K562 (cell line): ENCODE measurements at regions not wholly inside any gene's neighbourhood (a gene's known extent, or its start where the extent isn't known, plus 50 kb on each side); places are given as distances from the start of the nearest gene placed in this dataset.

Experiments used
- ATAC-seq: fragments of 200-7000 bp; cut with Tn5 transposase; 3 replicates; pipeline ENCODE4 v1.9.1; 2020; ENCODE audit warnings: moderate library complexity
- BruUV-seq: library from RNA; stranded (reverse); fragments of 400-500 nt; replicated peaks from 2 replicates; lab custom pipeline; 2021; lab: Mats Ljungman, UMichigan
- CTCF ChIA-PET: fragments of 300-600 bp; formaldehyde crosslinking; extraction: SDS; loops from one replicate; lab custom pipeline; 2021; ENCODE audit warnings: low intra/inter-chr PET ratio; lab: Yijun Ruan, JAX
- POLR2A ChIA-PET: fragments of 300-600, 350-650 bp; sonication (Branson Sonifier 250); formaldehyde crosslinking; extraction: SDS; loops from one replicate; lab custom pipeline; 2021; ENCODE audit warnings: antibody characterized with exemption, inconsistent platforms; lab: Yijun Ruan, JAX
- DNase-seq, 4 experiments: peaks; one replicate each; pipeline versions ENCODE4 v3.0.0 to v3.0.0-alpha.2; 2011 to 2018; ENCODE audit warnings: low spot score in 3 of 4, mixed read lengths in 3 of 4; ENCODE audit errors: extremely low read depth in 1 of 4
- FAIRE-seq: peaks from 2 replicates; lab custom pipeline; 2011; peaks lifted over from hg19 to GRCh38; lab: Jason Lieb, UNC
- H2AFZ ChIP-seq: 2 replicates; pipeline ENCODE4 v1.6.0; 2011; ENCODE audit warnings: low read depth, low read length, control low read depth, inconsistent platforms
- H3K27ac ChIP-seq: fragments of 200-600 bp; 3 replicates; pipeline ENCODE4 v1.8.0; 2011; ENCODE audit warnings: low read depth, mild to moderate bottlenecking, control low read depth, inconsistent platforms, low read length, moderate library complexity, mixed read lengths; ENCODE audit errors: extremely low read depth
- H3K27me3 ChIP-seq, 2 experiments: fragments of 300-600 bp in 1 of 2; 2 replicates in 1 of 2; 3 replicates in 1 of 2; pipeline versions ENCODE4 v1.6.0 to v1.8.0; 2011; ENCODE audit warnings: inconsistent platforms in 2 of 2, low read length in 2 of 2, mild to moderate bottlenecking in 1 of 2, mixed read lengths in 1 of 2, moderate library complexity in 1 of 2; ENCODE audit not compliant: control insufficient read depth in 2 of 2, insufficient read depth in 2 of 2
- H3K36me3 ChIP-seq: fragments of 300-600 bp; 3 replicates; pipeline ENCODE4 v1.8.0; 2011; ENCODE audit warnings: mild to moderate bottlenecking, low read length, inconsistent platforms; ENCODE audit not compliant: control insufficient read depth, insufficient read depth
- H3K4me1 ChIP-seq, 2 experiments: fragments of 200-600 bp in 1 of 2; replicated peaks in 1 of 2; 2 replicates in 1 of 2; 3 replicates in 1 of 2; pipeline versions ENCODE4 v1.5.1 to v1.8.0; 2011; ENCODE audit warnings: inconsistent platforms in 2 of 2, low read length in 2 of 2, mild to moderate bottlenecking in 1 of 2, mixed read lengths in 1 of 2, moderate library complexity in 1 of 2; ENCODE audit not compliant: control insufficient read depth in 2 of 2, insufficient read depth in 2 of 2
- H3K4me2 ChIP-seq: 2 replicates; pipeline ENCODE4 v1.6.1; 2011; ENCODE audit warnings: low read length, control low read depth, inconsistent platforms, mixed read lengths; ENCODE audit not compliant: insufficient read depth
- H3K4me3 ChIP-seq: fragments of 200-600 bp; sonication (generic), shearing (Covaris generic); 2 replicates; pipeline ENCODE4 v1.5.1; 2016; ENCODE audit warnings: control low read depth, inconsistent platforms
- H3K79me2 ChIP-seq: fragments of 200-600 bp; 3 replicates; pipeline ENCODE4 v1.8.0; 2011; ENCODE audit warnings: low read length, inconsistent platforms; ENCODE audit not compliant: control insufficient read depth, insufficient read depth
- H3K9ac ChIP-seq, 2 experiments: 2 replicates each; pipeline versions ENCODE4 v1.6.0 to v1.6.1; 2011; ENCODE audit warnings: low read depth in 2 of 2, low read length in 2 of 2, control low read depth in 1 of 2, inconsistent platforms in 1 of 2, mild to moderate bottlenecking in 1 of 2, mixed read lengths in 1 of 2; ENCODE audit not compliant: insufficient read depth in 1 of 2
- H3K9me1 ChIP-seq: one replicate; pipeline ENCODE4 v1.6.0; 2011; ENCODE audit warnings: inconsistent platforms, mild to moderate bottlenecking, low read length, moderate library complexity; ENCODE audit not compliant: control insufficient read depth, insufficient read depth
- H3K9me3 ChIP-seq: replicated peaks from 2 replicates; pipeline ENCODE4 v1.5.1; 2011; ENCODE audit warnings: low read depth, low read length, inconsistent platforms; ENCODE audit not compliant: control insufficient read depth, insufficient read depth
- H4K20me1 ChIP-seq: replicated peaks from 2 replicates; pipeline ENCODE4 v1.6.1; 2011; ENCODE audit warnings: low read length, inconsistent platforms, mixed read lengths; ENCODE audit not compliant: control insufficient read depth, insufficient read depth
- CCNT2 ChIP-seq: IDR thresholded peaks from 2 replicates; pipeline ENCODE4 v1.6.1; 2011; ENCODE audit warnings: borderline replicate concordance, low read depth, mild to moderate bottlenecking, moderate library complexity, mixed read lengths, low read length; ENCODE audit not compliant: insufficient read length; ENCODE audit errors: extremely low read depth
- DDX20 ChIP-seq: fragments of 450-650 bp; IDR thresholded peaks from 2 replicates; pipeline ENCODE4 v1.6.1; 2016; ENCODE audit warnings: missing genetic modification characterization, low read depth, mild to moderate bottlenecking, missing compliant biosample characterization, moderate library complexity
- ETV6 ChIP-seq, 3 experiments: fragments of 150-350 bp in 1 of 3; sonication (generic) in 1 of 3; formaldehyde crosslinking in 1 of 3; IDR thresholded peaks; 2 replicates each; pipeline versions ENCODE4 v1.6.1 to v1.8.0; 2014 to 2022; ENCODE audit warnings: borderline replicate concordance in 2 of 3, low read depth in 2 of 3, antibody characterized with exemption in 1 of 3, low read length in 1 of 3, mild to moderate bottlenecking in 1 of 3, missing genetic modification reagents in 1 of 3
- FOXJ2 ChIP-seq: fragments of 200-800 bp; sonication (Bioruptor generic); IDR thresholded peaks from 2 replicates; pipeline ENCODE4 v1.6.1; 2016; ENCODE audit warnings: missing genetic modification characterization, missing compliant biosample characterization
- GTF2B ChIP-seq: IDR thresholded peaks from 2 replicates; pipeline ENCODE4 v1.6.1; 2011; ENCODE audit not compliant: insufficient read length; ENCODE audit errors: extremely low read depth
- HDAC6 ChIP-seq: IDR thresholded peaks from 2 replicates; pipeline ENCODE4 v1.6.1; 2012; ENCODE audit warnings: low read depth, mild to moderate bottlenecking, control low read depth, inconsistent platforms, low read length, moderate library complexity
- MTA1 ChIP-seq: fragments of 450-650 bp; IDR thresholded peaks from 2 replicates; pipeline ENCODE4 v1.6.1; 2017; ENCODE audit warnings: borderline replicate concordance
- MTA2 ChIP-seq: fragments of 450-650 bp; IDR thresholded peaks from 2 replicates; pipeline ENCODE4 v1.6.1; 2016; ENCODE audit warnings: low read depth
- NCOR1 ChIP-seq: fragments of 450-650 bp; IDR thresholded peaks from 2 replicates; pipeline ENCODE4 v1.6.1; 2016; ENCODE audit warnings: mild to moderate bottlenecking, moderate library complexity
- PTTG1 ChIP-seq: fragments of 450-650 bp; IDR thresholded peaks from 2 replicates; pipeline ENCODE4 v1.6.1; 2016; ENCODE audit warnings: low read depth, mild to moderate bottlenecking, missing genetic modification characterization, missing compliant biosample characterization
- SIN3A ChIP-seq, 2 experiments: fragments of 150-350 bp in 1 of 2; IDR thresholded peaks; 2 replicates each; pipeline ENCODE4 v1.6.1; 2011 to 2016; ENCODE audit warnings: borderline replicate concordance in 2 of 2, low read depth in 2 of 2, low read length in 2 of 2, mild to moderate bottlenecking in 2 of 2, moderate library complexity in 2 of 2; ENCODE audit not compliant: control insufficient read depth in 1 of 2
- SMAD3 ChIP-seq: fragments of 450-650 bp; formaldehyde crosslinking; conservative IDR thresholded peaks from 2 replicates; pipeline ENCODE4 v1.4.0; 2020; ENCODE audit warnings: mild to moderate bottlenecking
- TAF15 ChIP-seq: fragments of 200-400 bp; formaldehyde crosslinking; IDR thresholded peaks from 2 replicates; pipeline ENCODE4 v1.6.1; 2017; ENCODE audit warnings: mild to moderate bottlenecking, low read depth, low read length, moderate library complexity
- TAL1 ChIP-seq: fragments of 450-650 bp; IDR thresholded peaks from 2 replicates; pipeline ENCODE4 v1.6.1; 2016; ENCODE audit warnings: mild to moderate bottlenecking
- ZNF134 ChIP-seq: fragments of 250-450 bp; sonication (Bioruptor Pico); conservative IDR thresholded peaks from 2 replicates; pipeline ENCODE4 v1.4.0; 2020
- ZNF79 ChIP-seq: fragments of 250-450 bp; sonication (Bioruptor Pico); IDR thresholded peaks from 2 replicates; pipeline ENCODE4 v1.4.0; 2020; ENCODE audit warnings: low read depth, mild to moderate bottlenecking, moderate library complexity
- WGBS: fragments of 100-300 bp; shearing (Covaris generic); methylation state at CpG from one replicate; pipeline ENCODE4 v1.1.6; 2016; ENCODE audit warnings: low coverage, mixed read lengths; ENCODE audit not compliant: insufficient coverage; ENCODE audit errors: missing lambda C conversion rate; 5-methylcytosine and 5-hydroxymethylcytosine counted together
- in situ Hi-C: fragments of 300-500 bp; cut with MboI; formaldehyde crosslinking; loops from 4 replicates; pipeline ENCODE4 v1.15.0; 2018; ENCODE audit warnings: inconsistent platforms, mixed read lengths
- intact Hi-C: fragments of 100-400 bp; cut with micrococcal nuclease; formaldehyde crosslinking; loops from 2 replicates; pipeline ENCODE4 v1.14.2; 2022

- in situ Hi-C loops = no loop called here
- H3K27ac ChIP-seq = no peak overlapping the region
- TF ChIP-seq ZNF134 (CRISPR knock-in tag) (no peak), MTA2 (no peak), MTA1 (no peak), CCNT2 (no peak), DDX20 (no peak), SMAD3 (CRISPR knock-in tag) (no peak), TAF15 (no peak), PTTG1 (no peak), TAL1 (no peak), GTF2B (no peak), ETV6 (IDR thresholded peaks at IDR 0.05; ENCODE audit: borderline replicate concordance in 1 of 2, low read depth in 2 of 2, low read length in 1 of 2) (no peak), ETV6 (CRISPR knock-in tag; IDR thresholded peaks at IDR 0.05; ENCODE audit: borderline replicate concordance) (no peak), FOXJ2 (tag) (no peak), NCOR1 (no peak), ZNF79 (CRISPR knock-in tag) (no peak), SIN3A (IDR thresholded peaks at IDR 0.05; ENCODE audit: borderline replicate concordance in 2 of 2, control insufficient read depth in 1 of 2, low read depth in 2 of 2, low read length in 2 of 2) (no peak), HDAC6 (no peak)
- no peak overlapping the region for H2AFZ ChIP-seq
- no peaks in the 10 kb centered on the region for H3K27me3 ChIP-seq
- H4K20me1 ChIP-seq = no peaks in the 10 kb centered on the region
- H3K9ac ChIP-seq = no peak overlapping the region
- no peak for ATAC-seq
- no peaks in the 10 kb centered on the region for H3K36me3 ChIP-seq
- BruUV-seq = no TSS peak
- no peaks in the 10 kb centered on the region for H3K9me3 ChIP-seq
- POLR2A ChIA-PET = no interaction called here
- H3K9me1 ChIP-seq = no peaks in the 10 kb centered on the region
- no peak for DNase-seq
- H3K79me2 ChIP-seq = no peaks in the 10 kb centered on the region
- 2% methylated on average over 4 of the region's 4 CpGs for WGBS
- CTCF ChIA-PET = no interaction called here
- intact Hi-C loops = no loop called here
- no peak for FAIRE-seq
- no peaks in the 10 kb centered on the region for H3K4me1 ChIP-seq
- H3K4me3 ChIP-seq = no peak overlapping the region
- no peak overlapping the region for H3K4me2 ChIP-seq
These were observed 725.2 kb upstream of the CELF2 start for GRCh38 chr10:10292501-10292900.
